HFF-Myc (cell line): ENCODE measurements at regions not wholly inside any gene's neighbourhood (a gene's known extent, or its start where the extent isn't known, plus 50 kb on each side); places are given as distances from the start of the nearest gene placed in this dataset.
"Not testable (repeated sequence)": the region's sequence is repeated elsewhere in the genome, so short reads cannot be mapped to it uniquely, and the experiment has no call there.

ENCODE experiments used
- DNase-seq: peaks from one replicate; pipeline ENCODE4 v3.0.0-alpha.2; 2011; ENCODE audit warnings: low read depth; ENCODE audit errors: extremely low read depth
- H3K4me3 ChIP-seq: replicated peaks from 2 replicates; pipeline ENCODE4 v1.5.1; 2011; ENCODE audit warnings: low read depth, mild to moderate bottlenecking, control low read depth, low read length
- TF ChIP-seq, protein P1 (sequence below): IDR thresholded peaks from 2 replicates; pipeline ENCODE4 v1.5.1; 2012; ENCODE audit warnings: mild to moderate bottlenecking, low read depth, low read length, control low read depth; ENCODE audit errors: missing control alignments

DNA sequence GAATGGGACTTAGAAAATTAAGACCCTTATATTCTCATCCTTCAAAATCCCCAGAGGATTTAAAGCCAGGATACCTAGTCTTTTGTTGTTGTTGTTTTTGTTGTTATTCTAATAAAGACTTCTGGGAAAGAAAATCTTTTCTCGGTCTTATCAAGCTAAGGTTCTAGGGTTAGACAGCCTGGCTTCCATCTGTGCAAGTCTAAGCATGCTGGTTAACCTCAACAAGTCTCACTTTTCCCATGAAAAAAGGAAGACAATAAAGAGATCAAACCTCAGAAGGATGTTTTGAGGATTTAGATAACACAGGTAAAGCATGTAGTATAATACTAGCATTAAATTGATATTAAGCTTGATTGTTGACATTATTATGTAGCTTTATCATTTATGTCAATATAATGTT, 486.4 kb upstream of the SOX9 start:
- DNase-seq, result no peak
- TF ChIP-seq, protein P1, sequence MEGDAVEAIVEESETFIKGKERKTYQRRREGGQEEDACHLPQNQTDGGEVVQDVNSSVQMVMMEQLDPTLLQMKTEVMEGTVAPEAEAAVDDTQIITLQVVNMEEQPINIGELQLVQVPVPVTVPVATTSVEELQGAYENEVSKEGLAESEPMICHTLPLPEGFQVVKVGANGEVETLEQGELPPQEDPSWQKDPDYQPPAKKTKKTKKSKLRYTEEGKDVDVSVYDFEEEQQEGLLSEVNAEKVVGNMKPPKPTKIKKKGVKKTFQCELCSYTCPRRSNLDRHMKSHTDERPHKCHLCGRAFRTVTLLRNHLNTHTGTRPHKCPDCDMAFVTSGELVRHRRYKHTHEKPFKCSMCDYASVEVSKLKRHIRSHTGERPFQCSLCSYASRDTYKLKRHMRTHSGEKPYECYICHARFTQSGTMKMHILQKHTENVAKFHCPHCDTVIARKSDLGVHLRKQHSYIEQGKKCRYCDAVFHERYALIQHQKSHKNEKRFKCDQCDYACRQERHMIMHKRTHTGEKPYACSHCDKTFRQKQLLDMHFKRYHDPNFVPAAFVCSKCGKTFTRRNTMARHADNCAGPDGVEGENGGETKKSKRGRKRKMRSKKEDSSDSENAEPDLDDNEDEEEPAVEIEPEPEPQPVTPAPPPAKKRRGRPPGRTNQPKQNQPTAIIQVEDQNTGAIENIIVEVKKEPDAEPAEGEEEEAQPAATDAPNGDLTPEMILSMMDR, result no peak
- H3K4me3 ChIP-seq, result no peak overlapping the region

DNA sequence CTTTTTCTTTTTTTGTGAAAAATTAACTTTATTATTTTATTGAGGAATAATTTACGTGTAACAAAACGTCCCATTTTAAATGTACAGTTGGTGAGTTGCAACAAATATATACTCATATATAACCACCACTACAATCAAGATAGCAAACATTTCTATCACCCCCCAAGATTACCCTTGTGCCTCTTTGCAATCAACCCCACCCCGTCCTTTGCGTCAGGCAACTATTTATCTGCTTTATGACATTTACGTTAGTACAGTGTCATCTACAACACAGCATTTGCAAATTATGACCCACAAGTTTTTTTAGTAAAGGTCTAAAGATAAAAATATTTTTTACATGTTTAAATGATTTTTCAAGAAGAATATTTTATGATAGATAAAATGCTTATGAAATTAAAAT, 485.6 kb upstream of the SOX9 start:
- DNase-seq, result no peak
- no peak overlapping the region for H3K4me3 ChIP-seq
- TF ChIP-seq, protein P1, result no peak

DNA sequence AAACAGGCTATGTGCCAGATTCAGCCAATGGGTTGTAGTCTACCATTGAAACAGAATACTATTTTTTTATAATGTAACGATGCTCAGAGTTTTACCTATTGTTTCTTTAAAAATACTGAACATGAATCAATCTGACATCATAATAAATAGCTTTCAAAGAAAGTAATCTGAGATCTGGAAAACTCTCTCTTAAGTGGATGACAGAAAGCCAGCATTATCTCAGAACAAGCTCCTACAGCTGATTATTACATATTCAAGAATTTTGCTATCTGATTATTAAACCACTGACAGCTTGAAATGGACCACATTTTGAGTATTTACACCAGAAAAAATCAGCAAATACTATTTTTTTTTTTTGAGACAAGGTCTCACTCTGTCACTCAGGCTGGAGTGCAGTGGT, 484.2 kb upstream of the SOX9 start:
- no peak for DNase-seq
- TF ChIP-seq, protein P1, result no peak

DNA sequence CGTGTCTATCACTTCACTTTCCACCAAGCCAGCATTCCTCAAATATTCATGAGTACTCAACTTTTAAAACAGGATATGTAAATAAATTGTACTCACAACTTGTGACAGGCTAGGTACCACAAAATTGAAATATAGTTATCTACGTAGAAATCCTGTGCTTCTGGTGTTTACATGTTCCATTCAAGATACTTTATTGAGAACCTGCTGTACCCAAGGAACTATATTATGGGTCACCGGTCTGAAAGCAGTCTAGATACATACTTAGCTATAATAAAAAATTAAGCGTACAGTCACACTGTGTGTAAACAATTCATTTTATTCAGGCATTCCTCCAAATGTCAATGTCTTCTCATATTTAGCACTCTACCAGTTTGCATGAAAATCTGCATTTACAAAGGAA, 482.2 kb upstream of the SOX9 start:
- no peak for DNase-seq
- TF ChIP-seq, protein P1, result no peak
- no peak overlapping the region for H3K4me3 ChIP-seq

More for the DNA sequence above, 484.2 kb upstream of the SOX9 start:
- H3K4me3 ChIP-seq, result no peak overlapping the region

DNA sequence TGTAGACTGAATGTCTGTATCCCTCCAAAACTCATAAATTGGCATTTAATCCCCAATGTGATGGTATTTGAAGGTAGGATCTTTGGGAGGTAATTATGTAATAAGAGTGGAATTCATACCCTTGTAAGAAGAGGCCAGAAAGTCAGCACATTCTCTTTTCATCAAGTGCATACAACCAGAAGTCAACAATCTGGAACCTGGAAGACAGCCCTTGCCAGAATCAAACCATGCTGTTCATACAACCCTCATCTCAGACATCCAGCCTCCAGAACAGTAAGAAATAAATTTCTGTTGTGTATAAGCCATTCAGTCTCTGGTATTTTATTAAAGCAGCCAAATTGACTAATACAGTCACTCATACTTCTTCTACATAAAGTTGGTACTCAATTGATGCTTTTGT, 481.0 kb upstream of the SOX9 start:
- no peak overlapping the region for H3K4me3 ChIP-seq
- DNase-seq, result no peak
- TF ChIP-seq, protein P1, result no peak

DNA sequence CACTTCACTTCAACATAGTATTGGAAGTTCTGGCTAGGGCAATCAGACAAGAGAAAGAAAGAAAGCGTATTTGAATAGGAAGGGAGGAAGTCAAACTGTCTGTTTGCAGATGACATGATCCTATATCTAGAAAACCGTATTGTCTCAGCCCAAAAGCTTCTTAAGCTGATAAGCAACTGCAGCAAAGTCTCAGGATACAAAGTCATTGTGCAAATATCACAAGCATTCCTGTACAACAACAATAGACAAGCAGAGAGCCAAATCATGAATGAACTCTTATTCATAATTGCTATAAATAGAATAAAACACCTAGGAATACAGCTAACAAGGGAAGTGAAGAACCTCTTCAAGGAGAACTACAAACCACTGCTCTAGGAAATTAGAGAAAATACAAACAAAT, 473.9 kb upstream of the SOX9 start:
- not testable (repeated sequence) for DNase-seq, H3K4me3 ChIP-seq

DNA sequence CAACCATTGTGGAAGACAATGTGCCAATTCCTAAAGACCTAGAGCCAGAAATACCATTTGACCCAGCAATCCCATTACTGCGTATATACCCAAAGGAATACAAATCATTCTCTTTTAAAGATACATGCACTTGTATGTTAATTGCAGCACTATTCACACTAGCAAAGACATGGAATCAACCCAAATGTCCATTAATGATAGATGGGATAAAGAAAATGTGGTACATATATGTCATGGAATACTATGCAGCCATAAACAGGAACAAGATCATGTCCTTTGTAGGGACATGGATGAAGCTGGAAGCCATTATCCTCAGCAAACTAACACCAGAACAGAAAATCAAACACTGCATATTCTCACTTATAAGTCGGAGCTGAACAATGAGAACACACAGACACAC, 472.5 kb upstream of the SOX9 start:
- not testable (repeated sequence) for H3K4me3 ChIP-seq, DNase-seq

DNA sequence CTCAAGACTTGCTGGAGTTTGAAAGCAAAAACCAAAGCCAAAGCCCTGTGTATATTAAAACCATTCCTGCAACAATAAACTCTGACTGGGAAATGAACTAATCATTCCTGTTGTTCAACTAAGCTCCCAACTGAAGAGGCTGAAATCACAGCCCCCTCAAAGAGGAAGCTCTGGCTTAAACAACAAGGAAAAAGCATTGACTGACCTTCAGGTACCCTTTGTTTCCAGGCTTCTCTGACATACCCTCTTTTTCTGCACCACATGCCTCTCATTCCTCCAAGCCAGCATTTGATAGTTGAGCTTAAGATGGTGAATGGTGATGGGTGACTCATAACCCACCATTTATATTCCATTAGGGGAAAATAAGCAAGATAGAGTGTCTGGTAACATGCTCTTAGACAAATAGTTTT, 470.9 kb upstream of the SOX9 start:
- H3K4me3 ChIP-seq, result no peak overlapping the region
- TF ChIP-seq, protein P1, result no peak
- no peak for DNase-seq
